Fibroblast of lung (primary cell): ENCODE measurements at regions not wholly inside any gene's neighbourhood (a gene's known extent, or its start where the extent isn't known, plus 50 kb on each side); places are given as distances from the start of the nearest gene placed in this dataset.

Experiments
- EZH2 ChIP-seq: IDR thresholded peaks from 2 replicates; pipeline ENCODE4 v1.5.1; 2012; ENCODE audit warnings: low read length, control low read depth, mild to moderate bottlenecking; ENCODE audit errors: missing control alignments
- TF ChIP-seq, protein P1 (sequence below), 2 donors: IDR thresholded peaks in 1 of 2; conservative IDR thresholded peaks in 1 of 2; 1 replicate in 1 of 2; 2 replicates in 1 of 2; pipeline ENCODE4 v1.5.1; 2011 to 2012; ENCODE audit warnings: low read length in 2 of 2, control low read depth in 1 of 2, inconsistent platforms in 1 of 2, low read depth in 1 of 2, mild to moderate bottlenecking in 1 of 2

DNA sequence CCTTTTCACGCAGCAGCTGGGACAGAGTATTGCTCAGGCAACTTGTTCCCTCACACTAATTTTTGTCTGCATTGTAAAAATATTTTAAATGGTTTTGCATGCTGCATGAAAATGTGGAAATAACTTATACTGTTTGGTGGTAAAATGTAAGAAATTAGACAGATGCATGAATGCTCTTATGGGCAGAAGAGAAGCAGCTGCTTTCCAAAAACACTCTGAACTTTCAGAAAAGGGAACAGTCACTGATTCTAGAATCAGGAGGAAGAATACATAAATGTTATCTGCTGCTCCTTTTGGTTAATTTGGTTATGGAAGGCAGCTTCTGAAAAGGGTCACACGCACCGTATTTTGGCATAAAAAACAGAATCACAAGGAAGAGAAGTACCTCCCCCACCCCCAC, 87.0 kb upstream of the RUNX1 start:
- TF ChIP-seq, protein P1, sequence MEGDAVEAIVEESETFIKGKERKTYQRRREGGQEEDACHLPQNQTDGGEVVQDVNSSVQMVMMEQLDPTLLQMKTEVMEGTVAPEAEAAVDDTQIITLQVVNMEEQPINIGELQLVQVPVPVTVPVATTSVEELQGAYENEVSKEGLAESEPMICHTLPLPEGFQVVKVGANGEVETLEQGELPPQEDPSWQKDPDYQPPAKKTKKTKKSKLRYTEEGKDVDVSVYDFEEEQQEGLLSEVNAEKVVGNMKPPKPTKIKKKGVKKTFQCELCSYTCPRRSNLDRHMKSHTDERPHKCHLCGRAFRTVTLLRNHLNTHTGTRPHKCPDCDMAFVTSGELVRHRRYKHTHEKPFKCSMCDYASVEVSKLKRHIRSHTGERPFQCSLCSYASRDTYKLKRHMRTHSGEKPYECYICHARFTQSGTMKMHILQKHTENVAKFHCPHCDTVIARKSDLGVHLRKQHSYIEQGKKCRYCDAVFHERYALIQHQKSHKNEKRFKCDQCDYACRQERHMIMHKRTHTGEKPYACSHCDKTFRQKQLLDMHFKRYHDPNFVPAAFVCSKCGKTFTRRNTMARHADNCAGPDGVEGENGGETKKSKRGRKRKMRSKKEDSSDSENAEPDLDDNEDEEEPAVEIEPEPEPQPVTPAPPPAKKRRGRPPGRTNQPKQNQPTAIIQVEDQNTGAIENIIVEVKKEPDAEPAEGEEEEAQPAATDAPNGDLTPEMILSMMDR (conservative IDR thresholded peaks at IDR 0.05 in 1 of 2, IDR thresholded peaks at IDR 0.05 in 1 of 2; ENCODE audit: low read depth in 1 of 2, low read length in 2 of 2): no peak
- TF ChIP-seq EZH2: no peak
